ENCODE measurements at regions not wholly inside any gene's neighbourhood (a gene's known extent, or its start where the extent isn't known, plus 50 kb on each side); places are given as distances from the start of the nearest gene placed in this dataset.
"Not testable (repeated sequence)": the region's sequence is repeated elsewhere in the genome, so short reads cannot be mapped to it uniquely, and the experiment has no call there.

DNA sequence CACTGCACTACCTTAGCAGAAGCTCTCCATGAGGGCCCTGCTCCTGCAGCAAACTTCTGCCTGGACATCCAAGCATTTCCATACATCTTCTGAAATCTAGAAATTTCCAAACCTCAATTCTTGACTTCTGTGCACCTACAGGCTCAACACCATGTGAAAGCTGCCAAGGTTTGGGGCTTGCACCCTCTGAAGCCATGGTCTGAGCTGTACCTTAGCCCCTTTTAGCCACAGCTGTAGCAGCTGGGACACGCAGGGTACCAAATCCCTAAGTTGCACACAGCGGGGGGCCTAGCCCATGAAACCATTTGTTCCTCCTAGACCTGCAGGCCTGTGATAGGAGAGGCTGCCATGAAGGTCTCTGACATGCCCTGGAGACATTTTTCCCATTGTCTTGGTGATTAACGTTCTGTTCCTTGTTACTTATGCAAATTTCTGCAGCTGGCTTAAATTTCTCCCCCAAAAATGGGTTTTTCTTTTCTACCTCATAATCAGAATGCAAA is 102.7 kb downstream of the EN1 start:
- in situ Hi-C loops (cut with HindIII; ENCODE audit: low sequenced_read_pairs), result not testable (repeated sequence)

DNA sequence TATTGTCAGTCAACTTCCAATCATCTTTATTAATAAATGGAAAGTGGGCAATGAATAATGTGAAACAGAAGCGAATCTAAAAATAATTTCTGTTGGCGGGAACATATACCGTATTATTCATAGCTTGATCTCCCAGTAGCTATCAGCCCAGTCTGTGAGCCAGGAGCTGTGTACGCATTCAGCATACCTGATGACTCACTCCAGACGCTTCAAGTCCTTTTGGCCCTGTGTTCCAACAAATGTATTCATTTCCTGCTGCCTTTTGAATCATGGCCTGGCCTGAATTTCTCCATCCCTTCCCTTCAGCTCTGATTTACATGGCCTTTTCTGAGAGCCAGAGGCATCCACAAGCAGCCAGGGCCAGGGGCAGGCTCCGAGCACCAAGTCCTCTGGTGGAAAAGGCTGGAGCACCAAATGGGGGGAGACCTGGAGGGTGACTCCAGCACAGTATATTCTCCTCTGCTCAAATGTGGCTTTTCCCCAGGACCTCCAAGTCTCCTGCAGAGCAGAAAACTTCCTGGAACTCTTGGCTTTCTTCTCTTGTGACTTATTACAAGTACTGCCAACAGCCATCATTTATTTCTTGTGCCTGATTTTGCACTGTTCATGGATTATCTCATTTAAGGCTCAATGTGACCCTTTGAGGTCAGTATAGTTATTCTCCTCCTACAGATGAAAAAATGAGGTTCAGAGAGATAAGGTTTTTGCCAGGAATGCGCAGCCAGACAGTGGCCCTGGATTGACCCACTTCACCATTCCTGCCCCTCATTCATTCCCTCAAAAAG is 108.7 kb downstream of the EN1 start:
- in situ Hi-C loops (cut with HindIII; ENCODE audit: low sequenced_read_pairs), result no loop called here

DNA sequence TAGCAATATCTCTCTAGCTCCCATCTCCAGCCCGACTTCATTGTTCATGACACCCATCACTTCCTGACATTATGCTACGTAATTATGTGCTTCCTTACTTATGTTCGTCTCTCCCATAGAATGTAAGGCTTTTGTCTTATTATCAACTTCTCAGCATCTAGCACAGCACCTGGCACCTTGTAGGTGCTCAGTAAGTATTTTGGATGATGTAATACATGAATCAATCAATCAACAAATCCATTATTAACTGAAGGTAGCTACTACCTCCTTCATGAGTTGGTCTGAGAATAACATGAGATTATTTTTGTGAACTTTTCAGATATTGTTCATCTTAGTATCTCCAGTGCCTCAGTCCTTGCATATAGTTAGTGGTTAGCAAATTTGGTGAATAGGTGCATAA is 109.3 kb downstream of the EN1 start:
- in situ Hi-C loops (cut with HindIII; ENCODE audit: low sequenced_read_pairs), result no loop called here

DNA sequence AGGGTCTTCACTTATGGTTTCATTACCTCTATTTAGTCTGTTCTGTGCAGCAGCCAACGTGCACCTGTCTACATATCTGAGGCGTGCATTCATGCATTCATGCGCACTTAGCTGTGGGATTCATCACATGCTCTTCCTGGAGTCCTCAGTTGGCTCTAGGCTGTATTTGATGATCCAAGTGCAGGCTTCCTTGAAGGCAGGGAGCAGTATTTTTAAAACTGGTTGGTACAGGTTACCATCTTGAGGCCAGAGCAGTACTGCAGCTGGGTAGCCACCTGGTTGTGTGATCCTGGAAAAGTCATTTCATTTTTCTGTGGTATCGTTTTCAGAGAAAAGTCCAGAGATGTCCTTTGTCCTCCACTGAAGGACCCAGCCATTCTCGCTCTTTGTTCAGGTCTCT is 109.8 kb downstream of the EN1 start:
- in situ Hi-C loops (cut with HindIII; ENCODE audit: low sequenced_read_pairs), result no loop called here

DNA sequence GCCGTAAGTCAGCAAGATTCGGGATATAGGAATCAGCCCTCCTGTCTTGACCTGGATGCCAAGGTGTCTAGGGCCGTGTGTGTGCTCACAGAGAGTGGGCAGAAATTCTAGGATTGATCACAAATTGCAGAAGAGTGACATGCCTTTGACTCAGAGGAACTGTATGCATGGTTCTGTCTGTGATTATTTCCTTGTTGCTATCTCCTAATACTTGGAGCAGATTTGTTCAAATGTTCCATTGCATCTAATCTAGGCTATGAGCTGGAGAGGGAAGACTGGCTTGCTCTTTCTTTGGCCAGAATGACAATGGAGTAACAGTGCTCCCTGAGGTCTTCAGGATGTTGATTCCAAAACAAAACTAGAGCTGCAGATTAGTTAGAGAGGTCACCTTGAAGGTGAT is 115.0 kb downstream of the EN1 start:
- in situ Hi-C loops (cut with HindIII; ENCODE audit: low sequenced_read_pairs), result no loop called here

DNA sequence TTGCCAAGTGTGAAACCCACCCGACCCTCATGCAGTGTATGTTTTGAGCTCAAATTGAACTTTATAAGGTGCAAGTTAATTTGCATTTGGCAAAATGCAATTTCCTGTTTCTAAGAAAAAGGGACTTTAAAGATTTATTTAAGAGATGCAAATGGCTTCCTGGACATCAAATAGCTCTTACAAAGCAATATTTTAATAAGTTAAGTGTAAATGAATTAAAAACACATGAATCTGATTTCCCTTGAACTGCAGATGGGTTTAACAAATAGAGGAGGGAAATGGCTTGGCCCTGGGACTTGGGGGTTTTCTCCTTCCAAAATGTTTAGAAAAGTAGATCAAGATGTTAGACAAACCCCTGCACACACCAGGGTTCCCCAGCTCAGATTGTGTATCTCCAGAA is 116.0 kb downstream of the EN1 start:
- in situ Hi-C loops (cut with HindIII; ENCODE audit: low sequenced_read_pairs), result no loop called here

DNA sequence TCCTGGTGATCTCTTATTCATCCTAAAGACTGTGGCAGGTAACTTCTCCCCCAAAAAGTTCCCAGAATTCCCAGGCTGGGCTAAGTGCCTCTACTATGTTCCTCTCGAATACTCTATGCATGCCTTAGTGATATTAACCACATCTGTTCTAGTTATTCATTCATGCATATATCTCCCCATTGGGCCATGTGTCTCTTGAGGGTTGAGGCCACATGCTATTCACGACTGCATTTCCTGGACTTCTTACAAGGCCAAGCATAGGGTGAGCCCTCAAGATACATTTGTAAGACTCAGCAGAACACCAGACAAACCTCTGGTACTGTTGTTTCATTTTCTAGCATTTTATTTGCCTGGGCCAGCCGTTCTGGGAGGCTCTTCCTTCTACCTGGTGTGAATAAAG is 117.0 kb downstream of the EN1 start:
- in situ Hi-C loops (cut with HindIII; ENCODE audit: low sequenced_read_pairs), result no loop called here

DNA sequence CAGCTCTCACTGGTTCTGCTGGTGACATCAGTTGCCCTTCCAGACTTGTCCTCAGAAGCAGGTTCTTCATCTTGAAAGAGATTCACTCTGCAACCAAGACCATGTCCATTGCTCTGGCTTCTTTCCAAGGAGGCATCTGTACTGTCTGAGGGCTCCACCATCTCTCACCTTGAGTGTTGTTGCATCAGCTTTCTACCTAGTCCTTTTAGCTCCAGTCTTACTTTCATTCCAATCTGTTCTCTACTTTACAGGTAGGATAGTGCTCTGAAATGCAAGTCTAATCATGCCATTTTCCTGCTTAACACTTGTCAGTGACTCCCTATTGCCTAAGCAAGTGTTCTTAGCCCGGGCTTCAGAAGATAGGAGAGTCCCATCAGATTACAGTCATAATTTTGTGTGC is 117.7 kb downstream of the EN1 start:
- in situ Hi-C loops (cut with HindIII; ENCODE audit: low sequenced_read_pairs), result no loop called here

DNA sequence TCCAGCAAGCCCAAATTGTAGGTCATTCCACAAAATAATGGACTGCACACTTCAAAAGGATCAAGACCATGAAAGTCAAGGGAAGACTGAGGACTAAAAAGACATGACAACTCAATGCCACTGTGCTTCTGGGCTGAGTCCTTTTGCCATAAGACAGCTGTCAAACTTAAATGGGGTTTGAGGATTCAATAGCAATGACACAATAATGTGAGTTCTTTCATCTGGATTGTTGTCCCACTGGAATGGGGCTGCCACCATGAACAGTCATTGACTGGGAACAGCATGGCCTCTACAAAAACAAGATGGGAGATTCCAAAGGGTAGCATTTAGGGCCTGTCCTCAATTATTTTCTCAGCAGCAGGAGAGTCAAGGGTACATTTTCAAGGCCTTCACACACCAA is 118.5 kb downstream of the EN1 start:
- in situ Hi-C loops (cut with HindIII; ENCODE audit: low sequenced_read_pairs), result no loop called here

DNA sequence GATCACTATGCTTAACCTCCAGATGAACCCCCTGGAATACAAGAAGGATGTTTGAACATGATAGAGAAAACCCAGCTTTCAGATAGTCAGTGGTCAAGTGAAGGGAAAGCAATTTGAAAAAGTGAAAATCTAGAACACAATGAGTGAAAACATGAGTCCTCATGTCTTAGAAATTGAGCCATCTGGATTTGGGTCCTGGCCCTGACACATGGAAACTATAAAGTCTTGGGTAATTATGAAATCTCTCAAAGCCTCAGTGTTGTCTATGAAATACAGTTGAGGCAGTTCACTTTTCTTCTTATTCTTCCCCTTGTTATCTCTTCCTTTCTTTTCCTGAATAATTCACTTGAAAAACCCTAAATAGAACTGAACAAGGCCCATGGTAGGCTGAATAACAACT is 120.6 kb downstream of the EN1 start:
- in situ Hi-C loops (cut with HindIII; ENCODE audit: low sequenced_read_pairs), result no loop called here

DNA sequence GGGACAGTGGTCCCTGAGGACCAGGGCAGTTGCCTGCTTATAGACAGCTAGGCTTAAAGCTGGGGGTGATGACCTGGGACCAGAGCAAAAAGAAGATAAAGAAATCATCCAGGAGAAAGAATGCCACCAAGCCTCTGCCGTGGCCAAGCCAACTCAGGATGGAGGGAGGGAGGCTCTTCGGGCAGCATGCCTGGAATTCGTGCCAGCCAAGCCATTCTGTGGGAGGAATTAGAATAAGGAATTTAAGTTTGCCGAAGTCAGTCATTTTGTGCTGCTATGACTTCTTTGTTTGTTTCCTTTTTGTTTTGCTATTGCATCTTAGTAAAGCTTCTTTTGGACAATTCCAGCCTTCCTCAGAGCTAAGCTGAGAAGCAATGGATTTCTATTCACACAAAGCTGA is 124.1 kb downstream of the EN1 start:
- in situ Hi-C loops (cut with HindIII; ENCODE audit: low sequenced_read_pairs), result no loop called here

DNA sequence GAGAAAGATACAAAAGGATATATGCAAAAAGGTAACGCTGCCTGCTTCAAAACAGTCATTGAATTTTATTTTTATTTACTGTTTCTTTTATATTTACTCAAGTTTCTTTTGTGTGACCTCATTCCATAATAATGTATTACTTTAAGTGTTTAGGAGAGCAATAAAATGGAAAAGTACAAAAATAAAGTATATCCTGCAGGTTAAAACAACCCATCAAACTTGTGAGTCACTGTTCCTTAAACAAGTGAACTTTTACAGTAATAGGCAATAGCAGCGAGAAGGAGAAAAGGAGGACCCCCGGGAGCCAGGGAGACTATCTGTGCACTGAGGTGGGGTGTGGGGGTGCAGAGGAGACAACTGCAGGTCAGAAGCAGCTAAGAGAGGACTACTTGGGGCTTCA is 124.5 kb downstream of the EN1 start:
- in situ Hi-C loops (cut with HindIII; ENCODE audit: low sequenced_read_pairs), result no loop called here

DNA sequence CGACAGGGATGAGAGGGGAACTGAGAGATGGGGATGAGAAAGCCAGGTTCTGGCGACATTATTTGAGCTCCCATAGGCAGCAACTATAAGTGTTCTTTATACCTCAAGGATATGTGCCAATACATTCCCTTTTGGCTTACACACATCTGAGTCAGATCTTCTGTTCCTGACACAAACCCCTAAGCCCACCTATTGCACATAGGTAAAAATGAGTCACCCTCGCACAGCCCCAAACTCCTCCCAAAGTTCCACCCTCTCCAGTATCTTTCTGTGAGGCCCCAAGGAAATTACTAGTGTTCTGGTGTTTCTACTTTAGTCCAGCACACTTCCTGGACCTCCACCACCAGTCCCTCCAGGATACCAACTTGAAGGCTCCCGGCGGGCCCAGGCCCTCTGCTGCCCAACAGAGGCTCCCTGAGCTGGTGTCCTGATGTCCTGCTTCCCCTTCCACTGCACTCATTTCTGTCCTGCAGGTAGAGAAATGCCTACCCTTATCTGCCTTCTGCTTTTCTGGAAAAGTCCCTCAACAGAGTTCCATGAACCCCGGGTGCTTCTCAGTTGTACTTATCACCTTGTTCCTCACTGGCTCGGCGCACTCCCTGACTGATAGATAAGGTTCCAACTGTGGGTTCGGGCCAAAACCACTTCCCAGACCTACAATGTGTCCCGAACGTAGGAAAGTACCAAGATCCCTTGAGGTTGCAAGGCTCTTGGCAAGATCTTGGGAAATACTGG is 125.5 kb downstream of the EN1 start:
- in situ Hi-C loops (cut with HindIII; ENCODE audit: low sequenced_read_pairs), result no loop called here

DNA sequence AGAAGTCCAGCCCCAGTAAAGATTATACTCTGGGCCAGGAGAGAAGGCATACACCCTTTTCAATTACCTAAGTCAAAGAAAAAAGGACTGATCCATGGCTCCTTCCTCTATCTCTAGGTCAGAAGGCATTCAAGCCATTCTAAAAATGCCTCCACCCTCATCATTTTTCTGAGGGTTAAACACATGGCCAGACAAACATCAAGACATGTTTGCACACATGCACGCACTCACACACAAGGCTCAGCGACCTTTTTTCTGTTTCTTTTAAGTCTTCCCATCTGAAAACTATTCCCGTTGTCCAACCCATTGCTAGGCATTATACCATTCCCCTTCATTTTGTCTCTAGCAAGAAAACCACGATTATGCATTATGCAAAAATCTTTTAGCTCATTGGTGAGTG is 126.6 kb downstream of the EN1 start:
- in situ Hi-C loops (cut with HindIII; ENCODE audit: low sequenced_read_pairs), result no loop called here

DNA sequence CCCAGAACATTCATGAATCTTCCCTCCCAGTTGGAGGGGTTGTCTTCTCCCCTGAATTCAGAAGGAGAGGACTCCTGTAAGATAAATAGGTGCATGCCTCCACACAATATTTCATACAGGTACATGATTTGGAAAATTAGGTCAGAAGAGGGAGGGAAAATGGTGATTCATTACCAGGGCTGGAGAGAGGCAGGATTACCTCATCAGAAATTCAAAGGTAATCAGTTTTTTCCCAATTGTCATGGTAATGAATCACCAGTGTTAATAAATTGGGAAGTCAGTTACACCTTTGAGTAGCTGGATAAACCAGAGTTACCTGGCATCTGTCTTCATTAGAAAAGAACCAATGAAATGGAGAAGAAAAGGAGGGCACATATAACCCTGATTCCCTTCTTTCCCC is 128.5 kb downstream of the EN1 start:
- in situ Hi-C loops (cut with HindIII; ENCODE audit: low sequenced_read_pairs), result no loop called here

DNA sequence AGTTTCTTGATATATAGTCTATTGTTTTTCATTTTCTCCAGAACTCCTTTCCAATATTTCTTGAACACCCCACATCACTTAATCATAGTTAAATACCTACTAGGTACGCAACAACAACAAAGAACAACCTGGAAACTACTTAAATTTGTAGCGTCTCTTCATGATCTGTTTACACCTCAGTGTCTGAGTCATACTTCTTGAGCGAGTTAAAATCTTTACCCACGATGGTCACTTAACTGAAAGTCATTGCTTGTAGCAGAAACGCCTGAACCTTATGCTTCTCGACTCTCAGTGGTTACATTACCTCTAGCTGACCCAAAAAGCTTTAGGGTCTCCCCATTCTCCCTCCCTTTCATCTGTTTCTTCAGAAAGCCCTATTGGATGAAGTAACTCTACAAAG is 131.3 kb downstream of the EN1 start:
- in situ Hi-C loops (cut with HindIII; ENCODE audit: low sequenced_read_pairs), result no loop called here

DNA sequence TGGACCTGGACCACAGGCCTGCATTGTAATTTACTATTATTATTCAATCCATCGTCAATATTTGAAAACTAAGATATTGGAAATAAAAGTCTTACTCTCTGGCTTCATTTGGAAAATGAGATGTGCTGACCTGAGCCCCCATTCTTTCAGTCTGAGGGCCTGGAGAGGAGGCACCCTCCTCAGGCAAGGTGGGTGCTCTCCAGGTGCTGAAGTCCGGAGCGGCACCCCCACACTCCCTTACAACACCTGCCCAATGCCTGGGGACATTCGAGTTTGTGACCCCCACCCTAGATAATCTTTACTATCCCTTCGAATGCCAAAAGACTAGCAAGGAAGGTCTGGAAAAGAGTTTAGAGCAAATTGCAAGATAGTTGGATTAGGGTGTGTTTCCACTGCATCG is 133.3 kb downstream of the EN1 start:
- in situ Hi-C loops (cut with HindIII; ENCODE audit: low sequenced_read_pairs), result no loop called here

DNA sequence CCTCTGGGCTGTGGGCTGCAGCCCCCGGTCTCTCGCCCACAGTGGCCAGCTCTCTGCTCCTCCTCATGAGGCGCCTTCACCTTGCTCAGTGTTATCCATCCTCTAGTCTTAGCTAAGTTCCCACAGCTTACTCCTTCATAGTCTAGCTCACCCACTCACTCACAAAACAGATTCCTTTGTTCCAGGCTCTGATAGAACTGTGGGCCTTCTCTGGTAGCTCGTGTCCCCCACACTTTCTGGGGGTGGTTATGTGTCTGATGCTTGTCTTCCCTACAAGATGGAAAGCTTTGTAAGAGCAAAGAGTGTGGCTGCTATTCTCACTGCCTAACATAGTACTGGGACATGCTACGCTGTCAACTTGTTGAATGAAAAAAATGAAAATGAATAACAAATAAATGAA is 135.8 kb downstream of the EN1 start:
- in situ Hi-C loops (cut with HindIII; ENCODE audit: low sequenced_read_pairs), result no loop called here

DNA sequence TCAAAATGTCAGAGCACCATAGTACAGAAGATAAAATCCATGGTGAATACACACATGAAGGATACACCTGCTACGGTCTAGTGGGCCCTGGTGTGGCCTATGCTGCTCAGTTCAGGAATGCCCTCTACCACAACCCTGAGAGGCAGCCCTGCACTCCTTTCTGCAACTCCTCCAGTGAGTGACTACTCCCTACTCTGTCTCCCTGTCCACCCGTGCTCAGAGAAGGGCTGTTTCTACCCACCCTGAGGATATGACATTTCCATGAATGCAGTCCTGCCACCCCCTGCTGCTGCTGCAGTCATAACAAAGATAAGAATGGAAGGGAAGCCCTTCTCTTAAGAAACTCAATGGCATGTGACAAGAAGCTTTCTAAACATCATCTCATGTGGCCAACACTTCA is 137.0 kb downstream of the EN1 start:
- in situ Hi-C loops (cut with HindIII; ENCODE audit: low sequenced_read_pairs), result no loop called here

DNA sequence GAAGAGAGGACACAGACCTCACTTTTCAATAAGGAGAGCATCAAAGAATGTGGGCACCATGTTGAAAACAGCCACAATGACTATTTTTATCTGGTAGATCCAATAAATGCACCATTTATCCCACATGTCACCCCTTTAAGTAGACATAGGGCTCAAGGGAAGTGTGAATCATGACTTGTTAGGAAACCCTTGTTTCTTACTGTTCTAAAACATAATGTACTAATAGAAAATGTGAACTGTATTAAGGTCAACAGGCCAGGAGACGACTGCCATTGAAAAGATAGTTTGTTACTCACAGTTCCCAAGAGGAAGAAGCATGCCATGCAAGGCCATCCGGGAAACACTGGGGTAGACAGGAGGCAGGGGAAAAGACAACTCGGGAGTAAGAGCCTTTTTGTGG is 137.7 kb downstream of the EN1 start:
- in situ Hi-C loops (cut with HindIII; ENCODE audit: low sequenced_read_pairs), result no loop called here

DNA sequence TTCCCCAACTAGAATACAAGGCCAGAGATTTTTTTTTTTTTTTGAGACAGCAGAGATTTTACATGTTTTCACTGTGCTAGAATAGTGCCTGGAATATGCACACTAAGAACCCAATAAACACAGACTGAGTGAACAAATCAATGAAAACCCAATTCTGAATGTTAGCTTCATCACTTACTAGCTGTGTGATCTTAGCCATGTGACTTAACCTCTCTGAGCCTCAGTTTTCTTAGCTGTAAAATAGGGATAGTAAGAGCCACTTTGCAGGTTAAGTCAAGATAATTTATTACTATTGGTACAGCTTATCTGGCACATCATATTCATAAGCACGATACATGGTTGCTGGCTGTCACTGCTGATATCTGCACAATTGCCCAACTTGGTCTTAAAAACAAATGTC is 140.6 kb downstream of the EN1 start:
- in situ Hi-C loops (cut with HindIII; ENCODE audit: low sequenced_read_pairs), result no loop called here

DNA sequence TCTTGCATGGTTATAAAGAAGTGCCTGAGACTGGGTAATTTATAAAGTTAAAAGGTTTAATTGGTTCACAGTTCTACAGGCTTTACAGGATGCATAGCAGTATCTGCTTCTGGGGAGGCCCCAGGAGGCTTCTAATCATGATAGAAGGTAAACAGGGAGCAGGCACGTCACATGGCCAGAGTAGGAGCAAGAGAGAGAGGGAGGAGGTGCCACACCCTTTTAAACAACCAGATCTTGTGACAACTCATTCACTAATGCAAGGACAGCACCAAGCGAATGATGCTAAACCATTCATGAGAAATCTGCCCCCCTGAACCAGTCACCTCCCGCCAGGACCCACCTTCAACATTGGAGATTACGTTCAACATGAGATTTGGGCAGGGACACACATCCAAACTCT is 141.1 kb downstream of the EN1 start:
- in situ Hi-C loops (cut with HindIII; ENCODE audit: low sequenced_read_pairs), result no loop called here

DNA sequence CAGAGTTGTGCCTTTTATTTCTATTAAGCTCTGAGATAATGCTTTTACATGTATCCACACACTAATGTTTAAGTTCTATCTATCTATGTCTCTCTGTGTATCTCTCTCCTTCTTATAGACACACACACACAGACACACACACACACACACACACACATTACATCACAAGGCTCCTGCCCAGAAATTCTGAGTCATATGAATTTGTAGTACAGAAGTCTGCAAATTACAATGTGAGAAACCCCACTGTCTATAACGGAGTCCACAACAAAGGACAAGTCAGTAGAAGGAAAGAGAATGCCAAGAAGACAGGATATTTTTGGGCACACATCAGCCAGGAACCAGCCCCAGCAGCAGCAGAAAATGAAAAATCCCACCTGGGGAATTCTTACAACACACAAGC is 142.4 kb downstream of the EN1 start:
- in situ Hi-C loops (cut with HindIII; ENCODE audit: low sequenced_read_pairs), result no loop called here

All from DLD1 (cell line).